HepG2 (cell line): ENCODE measurements at regions not wholly inside any gene's neighbourhood (a gene's known extent, or its start where the extent isn't known, plus 50 kb on each side); places are given as distances from the start of the nearest gene placed in this dataset.

ENCODE experiments used
- ATF4 ChIP-seq, 2 experiments: fragments of 450-650 bp in 1 of 2; sonication (generic) in 1 of 2; formaldehyde crosslinking; IDR thresholded peaks; 2 replicates each; pipeline versions ENCODE4 v1.5.0 to v1.8.0; 2020 to 2022; ENCODE audit warnings: mild to moderate bottlenecking in 1 of 2, missing genetic modification reagents in 1 of 2
- BHLHE40 ChIP-seq: IDR thresholded peaks from 2 replicates; pipeline ENCODE4 v1.6.1; 2011; ENCODE audit warnings: low read length, improper control_type of control experiment
- NCOA5 ChIP-seq: sonication (generic); formaldehyde crosslinking; IDR thresholded peaks from 2 replicates; pipeline ENCODE4 v1.4.0; 2020; ENCODE audit warnings: missing genetic modification reagents
- NFE2L1 ChIP-seq: sonication (generic); formaldehyde crosslinking; IDR thresholded peaks from 2 replicates; pipeline ENCODE4 v1.4.0; 2020; ENCODE audit warnings: missing genetic modification reagents, mild to moderate bottlenecking, borderline replicate concordance
- NRL ChIP-seq: sonication (generic); formaldehyde crosslinking; IDR thresholded peaks from 2 replicates; pipeline ENCODE4 v1.5.0; 2020; ENCODE audit warnings: missing genetic modification reagents, mild to moderate bottlenecking, moderate library complexity, borderline replicate concordance
- ONECUT2 ChIP-seq: sonication (generic); formaldehyde crosslinking; IDR thresholded peaks from 2 replicates; pipeline ENCODE4 v1.4.0; 2020; ENCODE audit warnings: missing genetic modification reagents
- RBFOX2 ChIP-seq: fragments of 200-400 bp; formaldehyde crosslinking; IDR thresholded peaks from 2 replicates; pipeline ENCODE4 v1.6.1; 2017; ENCODE audit warnings: low read depth, mild to moderate bottlenecking, low read length
- REXO4 ChIP-seq: sonication (generic); formaldehyde crosslinking; IDR thresholded peaks from 2 replicates; pipeline ENCODE4 v1.8.0; 2022; ENCODE audit warnings: missing genetic modification reagents, mild to moderate bottlenecking, borderline replicate concordance
- SALL1 ChIP-seq: sonication (generic); formaldehyde crosslinking; IDR thresholded peaks from 2 replicates; pipeline ENCODE4 v1.8.0; 2022; ENCODE audit warnings: mild to moderate bottlenecking, missing genetic modification reagents
- SIX1 ChIP-seq: sonication (generic); formaldehyde crosslinking; IDR thresholded peaks from 2 replicates; pipeline ENCODE4 v1.4.0; 2020; ENCODE audit warnings: missing genetic modification reagents, borderline replicate concordance
- TAF15 ChIP-seq: fragments of 200-400 bp; formaldehyde crosslinking; IDR thresholded peaks from one replicate; pipeline ENCODE4 v1.6.1; 2018; ENCODE audit warnings: mild to moderate bottlenecking, low read depth, low read length; ENCODE audit not compliant: poor library complexity, severe bottlenecking
- ZBTB38 ChIP-seq: sonication (generic); formaldehyde crosslinking; IDR thresholded peaks from 2 replicates; pipeline ENCODE4 v1.5.1; 2020; ENCODE audit warnings: mild to moderate bottlenecking, missing genetic modification reagents
- ZNF160 ChIP-seq: sonication (generic); formaldehyde crosslinking; IDR thresholded peaks from 2 replicates; pipeline ENCODE4 v1.8.0; 2022; ENCODE audit warnings: mild to moderate bottlenecking, inconsistent platforms, missing genetic modification reagents
- ZNF766 ChIP-seq: sonication (generic); formaldehyde crosslinking; IDR thresholded peaks from 2 replicates; pipeline ENCODE4 v1.5.0; 2020; ENCODE audit warnings: missing genetic modification reagents, borderline replicate concordance
- ZNF781 ChIP-seq: sonication (generic); formaldehyde crosslinking; IDR thresholded peaks from 2 replicates; pipeline ENCODE4 v1.5.1; 2020; ENCODE audit warnings: borderline replicate concordance, mild to moderate bottlenecking, missing genetic modification reagents; ENCODE audit errors: not compliant biosample characterization
- ZSCAN9 ChIP-seq: IDR thresholded peaks from 2 replicates; pipeline ENCODE4 v1.6.1; 2016; ENCODE audit warnings: borderline replicate concordance
- TF ChIP-seq, protein P1 (sequence below): sonication (generic); formaldehyde crosslinking; IDR thresholded peaks from 2 replicates; pipeline ENCODE4 v1.4.0; 2020; ENCODE audit warnings: mild to moderate bottlenecking, missing genetic modification reagents
- TF ChIP-seq, protein P2 (sequence below): sonication (generic); formaldehyde crosslinking; IDR thresholded peaks from 2 replicates; pipeline ENCODE4 v1.4.0; 2020; ENCODE audit warnings: mild to moderate bottlenecking, missing genetic modification reagents
- TF ChIP-seq, protein P3 (sequence below): sonication (generic); formaldehyde crosslinking; IDR thresholded peaks from 2 replicates; pipeline ENCODE4 v1.5.1; 2020; ENCODE audit warnings: mild to moderate bottlenecking, missing genetic modification reagents, borderline replicate concordance

- TF ChIP-seq TAF15: no peak
- peak; percentile 47 for TF ChIP-seq NRL (CRISPR knock-in tag)
- peak; percentile 12; the same call in 1 of the 2 replicates for TF ChIP-seq BHLHE40
- TF ChIP-seq, protein P1, sequence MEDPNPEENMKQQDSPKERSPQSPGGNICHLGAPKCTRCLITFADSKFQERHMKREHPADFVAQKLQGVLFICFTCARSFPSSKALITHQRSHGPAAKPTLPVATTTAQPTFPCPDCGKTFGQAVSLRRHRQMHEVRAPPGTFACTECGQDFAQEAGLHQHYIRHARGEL: no peak
- no peak for TF ChIP-seq ZNF160 (CRISPR knock-in tag)
- TF ChIP-seq, protein P2, sequence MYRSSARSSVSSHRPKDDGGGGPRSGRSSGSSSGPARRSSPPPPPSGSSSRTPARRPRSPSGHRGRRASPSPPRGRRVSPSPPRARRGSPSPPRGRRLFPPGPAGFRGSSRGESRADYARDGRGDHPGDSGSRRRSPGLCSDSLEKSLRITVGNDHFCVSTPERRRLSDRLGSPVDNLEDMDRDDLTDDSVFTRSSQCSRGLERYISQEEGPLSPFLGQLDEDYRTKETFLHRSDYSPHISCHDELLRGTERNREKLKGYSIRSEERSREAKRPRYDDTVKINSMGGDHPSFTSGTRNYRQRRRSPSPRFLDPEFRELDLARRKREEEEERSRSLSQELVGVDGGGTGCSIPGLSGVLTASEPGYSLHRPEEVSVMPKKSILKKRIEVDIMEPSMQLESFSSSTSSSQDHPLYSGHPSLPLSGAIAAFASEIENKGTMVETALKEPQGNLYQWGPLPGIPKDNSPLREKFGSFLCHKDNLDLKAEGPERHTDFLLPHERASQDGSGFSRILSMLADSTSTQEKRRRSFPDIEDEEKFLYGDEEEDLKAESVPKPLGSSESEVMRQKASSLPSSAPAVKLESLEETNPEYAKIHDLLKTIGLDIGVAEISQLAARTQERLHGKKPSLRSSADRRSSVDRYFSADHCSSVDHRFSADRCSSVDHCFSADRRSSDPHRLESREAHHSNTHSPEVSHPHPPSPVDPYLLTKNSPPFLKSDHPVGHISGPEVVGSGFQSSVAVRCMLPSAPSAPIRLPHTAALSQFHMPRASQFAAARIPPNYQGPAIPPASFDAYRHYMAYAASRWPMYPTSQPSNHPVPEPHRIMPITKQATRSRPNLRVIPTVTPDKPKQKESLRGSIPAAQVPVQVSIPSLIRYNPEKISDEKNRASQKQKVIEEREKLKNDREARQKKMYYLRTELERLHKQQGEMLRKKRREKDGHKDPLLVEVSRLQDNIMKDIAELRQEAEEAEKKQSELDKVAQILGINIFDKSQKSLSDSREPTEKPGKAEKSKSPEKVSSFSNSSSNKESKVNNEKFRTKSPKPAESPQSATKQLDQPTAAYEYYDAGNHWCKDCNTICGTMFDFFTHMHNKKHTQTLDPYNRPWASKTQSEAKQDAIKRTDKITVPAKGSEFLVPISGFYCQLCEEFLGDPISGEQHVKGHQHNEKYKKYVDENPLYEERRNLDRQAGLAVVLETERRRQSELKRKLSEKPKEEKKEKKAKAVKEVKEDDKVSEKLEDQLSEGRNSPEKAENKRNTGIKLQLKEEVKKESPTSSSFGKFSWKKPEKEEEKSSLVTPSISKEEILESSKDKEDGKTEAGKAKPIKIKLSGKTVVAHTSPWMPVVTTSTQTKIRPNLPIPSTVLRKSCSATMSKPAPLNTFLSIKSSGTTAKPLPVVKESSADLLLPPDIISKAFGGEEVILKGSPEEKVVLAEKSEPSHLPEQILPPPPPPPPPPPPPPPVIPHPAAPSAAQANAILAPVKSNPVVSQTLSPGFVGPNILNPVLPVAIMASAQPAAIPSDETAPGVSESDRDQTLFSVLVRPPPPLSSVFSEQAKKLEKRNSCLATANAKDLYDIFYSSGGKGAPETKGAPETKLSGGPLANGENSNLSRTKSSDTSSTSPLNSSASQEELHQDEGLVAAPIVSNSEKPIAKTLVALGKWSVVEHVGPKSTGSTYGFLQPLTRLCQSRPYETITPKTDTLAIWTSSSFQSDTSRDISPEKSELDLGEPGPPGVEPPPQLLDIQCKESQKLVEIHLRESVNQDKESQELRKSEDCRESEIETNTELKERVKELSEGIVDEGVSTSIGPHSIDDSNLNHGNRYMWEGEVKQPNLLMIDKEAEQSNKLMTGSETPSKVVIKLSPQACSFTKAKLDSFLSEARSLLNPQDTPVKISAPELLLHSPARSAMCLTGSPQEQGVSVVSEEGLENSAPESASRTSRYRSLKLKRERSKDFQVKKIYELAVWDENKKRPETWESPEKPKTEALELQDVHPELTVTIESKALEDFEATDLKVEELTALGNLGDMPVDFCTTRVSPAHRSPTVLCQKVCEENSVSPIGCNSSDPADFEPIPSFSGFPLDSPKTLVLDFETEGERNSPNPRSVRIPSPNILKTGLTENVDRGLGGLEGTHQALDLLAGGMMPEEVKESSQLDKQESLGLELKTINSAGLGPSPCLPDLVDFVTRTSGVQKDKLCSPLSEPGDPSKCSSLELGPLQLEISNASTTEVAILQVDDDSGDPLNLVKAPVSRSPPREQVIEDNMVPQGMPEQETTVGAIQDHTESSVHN (CRISPR knock-in tag): no peak
- no peak for TF ChIP-seq ONECUT2 (CRISPR knock-in tag)
- TF ChIP-seq, protein P3, sequence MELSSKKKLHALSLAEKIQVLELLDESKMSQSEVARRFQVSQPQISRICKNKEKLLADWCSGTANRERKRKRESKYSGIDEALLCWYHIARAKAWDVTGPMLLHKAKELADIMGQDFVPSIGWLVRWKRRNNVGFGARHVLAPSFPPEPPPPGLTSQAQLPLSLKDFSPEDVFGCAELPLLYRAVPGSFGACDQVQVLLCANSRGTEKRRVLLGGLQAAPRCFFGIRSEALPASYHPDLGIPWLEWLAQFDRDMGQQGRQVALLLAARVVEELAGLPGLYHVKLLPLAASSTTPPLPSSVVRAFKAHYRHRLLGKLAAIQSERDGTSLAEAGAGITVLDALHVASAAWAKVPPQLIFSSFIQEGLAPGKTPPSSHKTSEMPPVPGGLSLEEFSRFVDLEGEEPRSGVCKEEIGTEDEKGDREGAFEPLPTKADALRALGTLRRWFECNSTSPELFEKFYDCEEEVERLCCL (CRISPR knock-in tag): no peak
- no peak for TF ChIP-seq ATF4 (CRISPR knock-in tag; IDR thresholded peaks at IDR 0.05)
- TF ChIP-seq REXO4: no peak; the same call in 1 of the 2 replicates
- no peak for TF ChIP-seq NCOA5
- peak; percentile 93 for TF ChIP-seq SALL1 (CRISPR knock-in tag)
- no peak for TF ChIP-seq ZNF766 (CRISPR knock-in tag)
- peak; percentile 77; the same call in 1 of the 2 replicates for TF ChIP-seq ZSCAN9 (CRISPR knock-in tag)
- 0 out of 2 replicates have a peak, but pooled peaks have one; percentile 27 for TF ChIP-seq NFE2L1 (CRISPR knock-in tag)
- no peak for TF ChIP-seq SIX1 (CRISPR knock-in tag)
- 0 out of 2 replicates have a peak, but pooled peaks have one; percentile 19 for TF ChIP-seq RBFOX2
- no peak for TF ChIP-seq ZNF781 (CRISPR knock-in tag)
- peak; percentile 43; the same call in 1 of the 2 replicates for TF ChIP-seq ZBTB38 (CRISPR knock-in tag)
Measured at GRCh38 chr10:43863859-43864591, 215.3 kb upstream of the ZNF32 start (continued).
